Activated naive CD4-positive, alpha-beta T cell treated with anti-CD3 and anti-CD28 coated beads, Interleukin-2, amount 50 U/mL, for 72 hours (primary cell): ENCODE measurements at regions not wholly inside any gene's neighbourhood (a gene's known extent, or its start where the extent isn't known, plus 50 kb on each side); places are given as distances from the start of the nearest gene placed in this dataset.

ENCODE experiments used
- ATAC-seq, 2 donors: fragments of 150-1000 bp; cut with Tn5 transposase; 2 replicates each; pipeline ENCODE4 v1.10.0; 2021; ENCODE audit warnings: mild to moderate bottlenecking in 2 of 2, moderate library complexity in 2 of 2
- DNase-seq, 2 donors: peaks; one replicate each; pipeline ENCODE4 v3.0.0; 2021 to 2022; ENCODE audit warnings: low spot score in 2 of 2
- H3K27ac Mint-ChIP-seq, 2 donors: one replicate each; pipeline ENCODE4 v1.8.0; 2022; ENCODE audit warnings: mild to moderate bottlenecking in 2 of 2, mixed read lengths in 2 of 2
- H3K36me3 Mint-ChIP-seq, 2 donors: one replicate each; pipeline ENCODE4 v1.8.0; 2022; ENCODE audit warnings: mixed read lengths in 2 of 2
- H3K9me3 Mint-ChIP-seq, 2 donors: one replicate each; pipeline ENCODE4 v1.8.0; 2022; ENCODE audit warnings: mixed read lengths in 2 of 2

- no peak for DNase-seq
- Mint-ChIP-seq H3K36me3 (peaks cover 11 to 30% of the 10 kb centered on the region in 2 donors), H3K27ac (no peak overlapping the region), H3K9me3 (peaks cover 15 to 23% of the 10 kb centered on the region in 2 donors)
- ATAC-seq, result no peak
Observed at GRCh38 chr3:111244760-111245159, 173.1 kb downstream of the NECTIN3 start.

DNA sequence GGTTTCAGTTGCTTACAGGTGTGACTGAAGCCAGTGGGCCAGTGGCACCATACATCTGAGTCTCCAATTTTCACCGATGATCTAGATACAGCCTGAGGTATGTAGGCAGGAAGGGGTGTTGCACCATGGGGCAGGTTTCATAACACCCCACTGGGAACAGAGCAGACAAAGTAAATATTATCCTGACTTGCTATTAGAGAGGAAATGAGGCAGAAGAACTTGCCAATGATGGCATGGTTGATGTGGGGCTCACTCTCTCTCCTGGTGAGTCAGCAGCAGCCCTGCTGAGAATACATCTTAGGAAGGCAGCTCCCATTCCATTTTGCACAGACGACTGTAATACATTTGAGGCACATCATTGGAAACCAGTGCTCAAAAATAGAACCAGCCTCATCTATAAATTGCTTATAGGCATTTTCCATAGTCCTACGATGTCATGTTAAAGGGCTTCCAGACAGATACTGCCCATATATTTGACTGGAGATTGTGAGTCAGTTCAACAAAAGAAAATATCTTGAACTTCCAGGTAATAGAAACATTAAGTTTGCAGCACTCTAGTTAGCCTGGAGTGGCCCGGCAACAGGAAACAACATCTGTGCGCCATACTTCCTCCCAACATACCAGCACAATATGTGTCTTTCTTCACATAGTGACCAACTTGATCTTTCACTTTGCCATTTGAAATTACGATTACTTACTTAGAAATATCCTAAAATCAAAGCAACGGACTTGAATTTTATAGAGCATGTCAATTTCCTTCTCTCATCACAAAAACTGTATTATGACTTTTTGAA is 175.5 kb downstream of the NECTIN3 start:
- H3K9me3 Mint-ChIP-seq, result peaks cover 10 to 18% of the 10 kb centered on the region in 2 donors
- DNase-seq, result no peak
- no peak overlapping the region for H3K27ac Mint-ChIP-seq
- no peak for ATAC-seq
- H3K36me3 Mint-ChIP-seq, result peaks cover 2 to 20% of the 10 kb centered on the region in 2 donors

DNA sequence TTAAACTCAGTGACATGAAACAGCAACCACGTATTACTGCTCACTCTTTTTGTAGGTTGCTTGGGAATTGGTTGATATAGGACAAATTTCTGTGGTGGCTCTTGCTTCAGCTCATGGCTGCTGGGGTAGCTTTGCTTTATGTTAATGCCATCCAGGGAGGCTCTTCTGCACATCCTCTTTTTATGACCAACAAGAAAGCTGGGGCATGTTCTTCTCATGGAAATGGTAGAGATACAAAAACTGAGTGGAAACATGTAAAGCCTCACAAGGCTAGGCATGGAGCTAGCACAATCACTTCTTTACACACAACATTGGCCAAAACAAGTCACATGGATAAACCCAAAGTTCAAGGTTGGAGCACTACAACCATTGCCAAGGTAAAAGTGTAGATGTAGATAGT is 176.8 kb downstream of the NECTIN3 start:
- peaks cover 0 to 11% of the 10 kb centered on the region in 2 donors for H3K36me3 Mint-ChIP-seq
- ATAC-seq (no peak), DNase-seq (no peak)
- H3K9me3 Mint-ChIP-seq, result peaks cover 10 to 18% of the 10 kb centered on the region in 2 donors
- no peak overlapping the region for H3K27ac Mint-ChIP-seq

DNA sequence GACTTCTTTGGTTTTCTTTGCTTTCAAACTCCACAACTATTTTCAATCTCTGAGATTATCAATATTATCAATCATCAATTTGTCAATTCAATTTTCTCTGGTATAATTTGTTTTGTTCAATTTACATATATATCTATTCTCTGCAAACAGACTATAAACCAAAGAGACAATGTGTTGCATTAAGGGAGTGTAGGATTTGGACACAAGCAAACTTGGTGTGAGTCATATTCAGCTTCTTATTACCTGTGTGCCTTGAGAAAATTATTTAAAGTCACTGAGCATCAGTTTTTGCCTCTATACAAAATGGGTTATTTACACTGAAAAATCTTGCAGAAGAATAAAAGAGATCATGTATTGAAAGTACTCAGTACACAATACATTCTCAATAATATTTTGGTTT is 177.8 kb downstream of the NECTIN3 start:
- no peak for ATAC-seq
- no peak for DNase-seq
- Mint-ChIP-seq H3K27ac (no peak overlapping the region), H3K9me3 (peaks cover 4 to 10% of the 10 kb centered on the region in 2 donors), H3K36me3 (peaks cover 0 to 8% of the 10 kb centered on the region in 2 donors)

GRCh38 chr3:111252779-111253178 is 181.2 kb downstream of the NECTIN3 start:
- peaks cover 0 to 5% of the 10 kb centered on the region in 2 donors for H3K36me3 Mint-ChIP-seq
- no peak overlapping the region for H3K27ac Mint-ChIP-seq
- DNase-seq (no peak), ATAC-seq (peak in 1 of 2 donors; percentile 20)
- H3K9me3 Mint-ChIP-seq, result peaks cover 4 to 10% of the 10 kb centered on the region in 2 donors

GRCh38 chr3:111253733-111254132 is 182.1 kb downstream of the NECTIN3 start:
- H3K27ac Mint-ChIP-seq, result no peak overlapping the region
- peaks cover 0 to 7% of the 10 kb centered on the region in 2 donors for H3K36me3 Mint-ChIP-seq
- DNase-seq, result no peak
- peaks cover 4 to 7% of the 10 kb centered on the region in 2 donors for H3K9me3 Mint-ChIP-seq
- ATAC-seq, result no peak

DNA sequence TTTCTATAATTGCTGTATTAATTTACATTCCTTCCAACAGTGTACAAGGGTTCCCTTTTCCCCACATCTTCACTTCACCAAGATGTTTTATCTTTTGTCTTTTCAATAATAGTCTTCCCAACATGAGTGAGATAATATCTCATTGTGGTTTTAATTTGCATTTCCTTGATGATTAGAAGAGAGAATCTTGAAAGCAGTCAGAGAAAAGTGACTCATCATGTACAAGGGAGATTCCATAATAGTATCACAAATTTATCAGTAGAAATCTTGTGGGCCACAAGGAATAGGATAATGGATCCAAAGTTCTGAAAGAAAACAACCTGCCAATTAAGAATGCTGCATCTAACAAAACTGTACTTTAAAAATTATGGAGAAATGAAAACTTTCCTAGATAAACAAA is 189.3 kb downstream of the NECTIN3 start:
- no peak overlapping the region for H3K27ac Mint-ChIP-seq
- DNase-seq (no peak), ATAC-seq (peak; percentile 79 to 80)
- H3K36me3 Mint-ChIP-seq, result peaks cover 0 to 32% of the 10 kb centered on the region in 2 donors
- peaks cover 0 to 19% of the 10 kb centered on the region in 2 donors for H3K9me3 Mint-ChIP-seq

DNA sequence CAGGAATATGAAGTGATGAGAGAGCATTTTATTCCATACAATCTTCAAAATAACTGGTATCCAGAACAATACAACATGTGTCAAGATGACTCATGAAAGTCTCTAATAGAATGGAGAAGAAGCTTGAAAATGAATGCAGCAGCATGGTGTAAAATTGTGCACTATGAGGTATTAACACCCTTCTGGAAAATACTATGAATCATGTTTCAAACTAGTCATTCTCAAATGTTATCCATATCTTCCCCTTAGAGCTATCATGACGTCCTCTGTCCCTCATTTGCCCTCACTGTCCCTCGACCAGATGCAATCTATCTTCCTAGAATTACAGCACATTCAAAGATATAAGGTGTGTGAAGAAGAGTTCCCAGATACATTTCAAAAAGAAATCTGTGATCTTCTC is 198.2 kb downstream of the NECTIN3 start:
- no peak overlapping the region for H3K27ac Mint-ChIP-seq
- H3K36me3 Mint-ChIP-seq, result peaks cover 0 to 14% of the 10 kb centered on the region in 2 donors
- peak; percentile 26 to 44 for ATAC-seq
- no peak for DNase-seq
- peaks cover 0 to 18% of the 10 kb centered on the region in 2 donors for H3K9me3 Mint-ChIP-seq

DNA sequence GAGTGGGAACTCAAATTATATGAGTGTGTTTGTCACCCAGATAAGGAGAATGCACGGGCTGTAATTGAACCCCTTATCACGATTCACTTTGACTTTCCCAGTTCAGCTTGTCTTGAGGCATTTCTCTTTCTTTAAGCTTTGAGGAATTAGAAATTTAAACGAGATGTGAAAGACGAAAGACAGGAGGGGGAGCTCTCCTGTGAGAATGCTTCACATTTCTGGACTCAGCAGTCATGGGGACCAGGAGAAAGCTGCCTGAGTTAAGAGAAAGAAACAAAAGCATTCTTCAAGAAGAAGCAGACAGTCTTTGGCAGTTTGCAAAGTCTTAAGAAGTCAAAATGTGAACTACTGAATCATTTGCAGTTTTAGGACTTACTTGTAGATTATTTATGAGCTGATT is 205.6 kb downstream of the NECTIN3 start:
- no peak for ATAC-seq
- Mint-ChIP-seq H3K36me3 (no peaks in the 10 kb centered on the region), H3K27ac (no peak overlapping the region), H3K9me3 (no peaks in the 10 kb centered on the region)
- no peak for DNase-seq

DNA sequence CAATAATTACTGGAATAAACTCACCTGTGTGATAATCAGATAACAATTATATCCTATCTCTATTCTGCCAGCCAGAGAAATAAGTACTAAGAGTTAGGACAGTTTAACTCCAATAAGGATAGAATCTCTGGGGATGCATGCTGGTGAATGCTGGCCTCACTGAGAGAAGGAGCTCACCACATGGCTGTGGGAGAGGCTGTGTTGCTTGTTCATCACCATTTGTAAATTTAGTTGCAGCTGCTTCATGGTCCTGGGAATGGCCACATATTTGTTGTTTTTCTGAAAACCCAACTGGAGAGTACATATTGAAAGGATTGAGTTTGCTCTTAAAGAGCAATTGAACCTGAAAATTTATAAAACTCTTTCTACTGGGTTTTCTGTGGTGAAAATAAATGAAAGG is 207.3 kb downstream of the NECTIN3 start:
- no peaks in the 10 kb centered on the region for H3K36me3 Mint-ChIP-seq
- H3K9me3 Mint-ChIP-seq, result no peaks in the 10 kb centered on the region
- no peak for ATAC-seq

DNA sequence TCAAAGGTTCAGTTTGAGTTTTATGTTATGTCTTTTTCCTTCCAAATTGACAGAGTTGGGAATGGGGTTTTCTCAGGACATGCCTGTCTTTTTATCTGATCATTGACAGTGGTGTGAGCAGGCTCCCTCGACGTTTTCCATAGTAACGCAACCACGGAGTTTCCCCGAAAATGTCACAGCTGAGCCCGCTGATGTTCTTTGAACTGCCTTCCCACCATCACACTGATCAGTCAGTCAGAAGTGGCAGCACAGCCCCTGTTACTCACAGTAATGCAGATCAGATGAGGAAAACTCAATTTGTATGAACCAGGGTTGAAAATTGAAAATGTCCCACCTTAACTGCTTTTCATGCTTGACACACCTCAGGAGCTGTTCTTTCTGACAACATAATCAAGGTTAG is 210.4 kb downstream of the NECTIN3 start:
- ATAC-seq (peak in 1 of 2 donors; percentile 40), DNase-seq (no peak)
- Mint-ChIP-seq H3K9me3 (peaks cover 0 to 5% of the 10 kb centered on the region in 2 donors), H3K36me3 (no peaks in the 10 kb centered on the region), H3K27ac (no peak overlapping the region)

More for the DNA sequence above, 207.3 kb downstream of the NECTIN3 start:
- DNase-seq, result no peak
- no peak overlapping the region for H3K27ac Mint-ChIP-seq

GRCh38 chr3:111283165-111283564 is 211.5 kb downstream of the NECTIN3 start:
- H3K27ac Mint-ChIP-seq, result no peak overlapping the region
- peaks cover 0 to 5% of the 10 kb centered on the region in 2 donors for H3K9me3 Mint-ChIP-seq

GRCh38 chr3:111284503-111285183 is 213.0 kb downstream of the NECTIN3 start:
- DNase-seq, result no peak
- Mint-ChIP-seq H3K36me3 (no peaks in the 10 kb centered on the region), H3K27ac (no peak overlapping the region), H3K9me3 (peaks cover 0 to 12% of the 10 kb centered on the region in 2 donors)
- ATAC-seq, result no peak

More at GRCh38 chr3:111283165-111283564, 211.5 kb downstream of the NECTIN3 start:
- ATAC-seq (no peak), DNase-seq (no peak)
- H3K36me3 Mint-ChIP-seq, result no peaks in the 10 kb centered on the region

GRCh38 chr3:111285184-111285538 is 213.5 kb downstream of the NECTIN3 start:
- no peak for DNase-seq
- Mint-ChIP-seq H3K9me3 (peaks cover 0 to 18% of the 10 kb centered on the region in 2 donors), H3K27ac (no peak overlapping the region), H3K36me3 (no peaks in the 10 kb centered on the region)
- ATAC-seq, result no peak

DNA sequence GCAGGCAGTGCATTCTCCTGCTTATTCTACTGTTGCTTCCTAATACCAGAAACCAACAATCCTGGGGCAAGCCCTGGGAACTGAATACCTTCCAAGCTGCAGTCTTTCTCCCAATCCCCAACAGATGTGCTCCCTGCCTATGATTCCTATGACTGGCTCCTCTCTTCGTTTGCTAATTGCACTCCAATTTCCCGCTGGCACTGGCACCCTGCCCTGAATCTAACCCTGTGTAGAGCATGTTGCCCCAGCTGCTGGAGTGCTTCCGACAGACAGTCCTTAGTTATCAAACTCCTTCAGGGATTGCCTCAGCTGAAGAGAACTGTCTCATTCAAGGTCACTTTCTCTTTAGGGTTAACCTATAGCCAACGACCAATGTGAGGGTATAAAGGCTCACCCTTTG is 214.1 kb downstream of the NECTIN3 start:
- H3K27ac Mint-ChIP-seq, result no peak overlapping the region
- H3K9me3 Mint-ChIP-seq, result peaks cover 0 to 18% of the 10 kb centered on the region in 2 donors
- DNase-seq, result no peak
- H3K36me3 Mint-ChIP-seq, result no peaks in the 10 kb centered on the region
- ATAC-seq, result no peak

GRCh38 chr3:111286746-111287145 is 215.1 kb downstream of the NECTIN3 start:
- H3K9me3 Mint-ChIP-seq, result peaks cover 0 to 18% of the 10 kb centered on the region in 2 donors
- no peak overlapping the region for H3K27ac Mint-ChIP-seq
- no peak for DNase-seq
- no peak for ATAC-seq
- no peaks in the 10 kb centered on the region for H3K36me3 Mint-ChIP-seq

GRCh38 chr3:111292117-111292516 is 220.5 kb downstream of the NECTIN3 start:
- no peaks in the 10 kb centered on the region for H3K36me3 Mint-ChIP-seq
- H3K9me3 Mint-ChIP-seq, result peaks cover 0 to 12% of the 10 kb centered on the region in 2 donors
- H3K27ac Mint-ChIP-seq, result no peak overlapping the region
- DNase-seq, result no peak
- no peak for ATAC-seq
